ENCODE measurements at regions not wholly inside any gene's neighbourhood (a gene's known extent, or its start where the extent isn't known, plus 50 kb on each side); places are given as distances from the start of the nearest gene placed in this dataset.
"Not testable (repeated sequence)": the region's sequence is repeated elsewhere in the genome, so short reads cannot be mapped to it uniquely, and the experiment has no call there.

- DNase-seq (ENCODE audit: low read depth): no peak
Measured at GRCh38 chr6:135605278-135605790, 107.8 kb upstream of the AHI1 start.

DNA sequence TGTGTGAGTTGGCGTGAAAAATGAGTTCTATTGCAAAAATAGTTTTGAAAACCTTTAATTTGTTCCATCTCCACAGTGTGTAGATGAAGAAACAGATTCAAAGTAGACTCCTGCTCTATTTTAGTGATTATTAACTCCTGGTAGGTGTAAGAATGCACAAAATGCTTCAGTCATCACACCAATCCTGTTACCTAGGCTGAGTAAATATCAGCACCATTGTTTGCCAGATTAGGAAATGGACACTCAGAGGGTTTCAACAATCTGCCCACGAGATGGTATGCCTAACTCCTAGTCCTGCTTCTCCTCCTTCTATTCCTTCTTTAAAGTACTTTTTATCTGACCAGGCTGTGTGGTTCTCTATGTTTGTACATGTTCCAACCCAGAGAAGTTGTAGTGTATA lies 108.9 kb upstream of the AHI1 start:
- no peak for DNase-seq (ENCODE audit: low read depth)

- DNase-seq (ENCODE audit: low read depth): no peak
Measured at GRCh38 chr6:135608031-135608430, 110.5 kb upstream of the AHI1 start.

DNA sequence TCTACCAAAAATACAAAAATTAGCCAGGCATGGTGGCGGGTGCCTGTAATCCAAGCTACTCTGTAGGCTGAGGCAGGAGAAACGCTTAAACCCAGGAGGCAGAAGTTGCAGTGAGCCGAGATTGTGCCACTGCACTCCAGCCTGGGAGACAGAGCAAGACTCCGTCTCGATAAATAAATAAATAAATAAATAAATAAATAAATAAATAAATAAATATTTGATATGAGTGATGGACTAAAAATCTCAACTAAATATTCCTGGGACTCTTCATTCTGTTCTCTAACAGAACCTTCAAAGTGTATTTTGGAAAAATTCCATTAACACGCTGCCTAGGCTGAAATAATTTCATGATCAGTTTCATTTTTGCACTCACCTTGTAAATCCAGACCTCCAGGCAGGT lies 112.7 kb upstream of the AHI1 start:
- not testable (repeated sequence) for DNase-seq (ENCODE audit: low read depth)

DNA sequence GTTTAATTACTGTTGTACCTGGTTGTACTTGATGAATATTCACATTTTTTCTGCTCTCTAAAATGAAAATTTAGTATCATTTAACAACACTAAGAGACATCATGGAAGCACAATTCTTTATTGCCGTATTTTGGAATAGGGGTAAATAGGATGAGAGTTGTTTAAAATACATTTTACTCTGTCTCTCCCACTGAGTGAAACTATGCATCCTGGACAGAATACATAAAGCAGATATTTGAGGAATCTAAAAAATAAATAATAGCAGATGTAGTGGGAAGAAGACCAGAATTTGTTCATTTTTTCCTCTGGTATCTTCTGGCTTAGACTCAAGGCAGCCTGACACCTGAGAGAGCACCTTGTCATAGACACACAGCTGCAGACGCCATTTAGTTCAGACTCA lies 119.1 kb upstream of the AHI1 start:
- DNase-seq (ENCODE audit: low read depth): no peak

DNA sequence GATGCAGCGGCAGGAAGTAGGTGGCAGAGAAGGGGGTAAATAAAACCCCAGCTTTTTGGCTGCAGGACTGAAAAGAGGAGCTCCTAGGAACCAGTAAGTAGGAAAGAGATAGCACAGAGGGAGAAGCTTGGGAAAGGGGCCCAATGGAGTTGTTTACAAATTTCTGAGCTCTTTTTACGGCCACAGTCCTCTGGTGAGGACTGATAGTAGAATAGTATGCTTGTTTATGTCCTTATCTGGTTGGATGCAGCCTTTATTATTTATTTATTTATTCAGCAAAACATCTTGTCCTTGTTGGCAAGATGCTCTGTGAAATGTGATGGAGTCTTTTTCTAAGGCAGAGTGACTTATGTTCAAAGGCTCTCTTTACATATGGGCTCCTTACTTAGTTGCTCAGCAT lies 119.7 kb upstream of the AHI1 start:
- DNase-seq (ENCODE audit: low read depth): no peak

DNA sequence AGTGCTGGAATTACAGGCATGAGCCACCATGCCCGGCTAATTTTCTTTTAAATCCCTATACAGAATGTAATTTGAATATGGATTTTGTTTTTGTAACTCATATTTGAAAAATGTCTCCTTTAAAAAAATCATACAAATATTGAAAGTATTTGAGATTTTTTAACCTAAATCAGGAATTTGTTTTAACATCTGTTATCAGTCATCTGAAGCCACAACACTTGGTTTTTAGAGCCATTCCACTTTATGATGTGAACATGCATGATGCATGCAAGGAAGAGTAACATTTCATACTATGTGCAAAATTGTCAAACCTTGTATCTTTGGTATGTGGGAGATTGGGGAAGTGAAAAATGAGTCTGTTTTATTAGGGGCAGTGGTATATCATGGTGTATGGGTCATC lies 124.5 kb upstream of the AHI1 start:
- DNase-seq (ENCODE audit: low read depth): no peak

DNA sequence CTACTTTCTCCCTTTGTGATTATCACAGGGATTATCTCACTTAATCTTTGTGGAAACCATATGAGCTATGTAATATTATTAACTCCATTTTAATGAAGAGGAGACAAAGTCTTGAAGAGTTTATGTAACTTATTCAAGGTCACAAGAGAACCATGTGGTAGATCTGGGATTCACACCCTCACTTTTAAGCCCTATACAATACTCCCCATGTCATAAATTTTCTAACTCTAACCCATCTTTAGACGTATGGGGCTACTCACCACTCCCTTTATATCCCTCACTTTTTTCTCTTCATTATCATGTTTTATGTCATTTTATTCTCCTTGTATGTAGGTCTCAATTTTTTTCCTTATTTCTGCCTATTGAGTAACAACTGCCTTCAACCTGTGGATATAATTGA lies 126.4 kb upstream of the AHI1 start:
- DNase-seq (ENCODE audit: low read depth): no peak

- DNase-seq (ENCODE audit: low read depth): peak; percentile 38
Measured at GRCh38 chr6:135624402-135625295, 127.1 kb upstream of the AHI1 start.

GRCh38 chr6:135626001-135626400 lies 128.5 kb upstream of the AHI1 start:
- DNase-seq (ENCODE audit: low read depth): not testable (repeated sequence)

- no peak for DNase-seq (ENCODE audit: low read depth)
Measured at GRCh38 chr6:135627092-135627715, 129.7 kb upstream of the AHI1 start.

GRCh38 chr6:135630789-135631376 lies 133.3 kb upstream of the AHI1 start:
- DNase-seq (ENCODE audit: low read depth): no peak

- no peak for DNase-seq (ENCODE audit: low read depth)
Measured at GRCh38 chr6:135631821-135632220, 134.3 kb upstream of the AHI1 start.

GRCh38 chr6:135633573-135633972 lies 136.0 kb upstream of the AHI1 start:
- no peak for DNase-seq (ENCODE audit: low read depth)

DNA sequence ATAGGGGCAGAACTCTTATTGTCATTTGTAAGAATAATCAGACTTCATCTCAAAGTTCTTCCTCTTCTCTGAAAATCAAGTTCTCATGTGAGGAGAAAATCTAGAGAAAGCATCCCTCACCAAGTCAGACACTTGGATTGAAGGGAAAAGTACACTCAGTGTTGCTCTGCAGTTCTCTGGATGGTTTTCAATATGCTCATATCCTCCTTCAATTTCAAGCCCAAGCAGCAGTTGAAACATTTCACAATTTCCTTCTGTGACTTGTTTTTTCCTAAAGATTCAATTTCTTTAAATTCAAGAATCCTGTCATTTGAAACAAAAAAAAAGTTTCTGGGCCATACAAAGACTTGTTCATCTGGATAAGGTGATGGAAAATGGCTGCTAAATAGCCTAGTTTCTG lies 140.2 kb upstream of the AHI1 start:
- no peak for DNase-seq (ENCODE audit: low read depth)

DNA sequence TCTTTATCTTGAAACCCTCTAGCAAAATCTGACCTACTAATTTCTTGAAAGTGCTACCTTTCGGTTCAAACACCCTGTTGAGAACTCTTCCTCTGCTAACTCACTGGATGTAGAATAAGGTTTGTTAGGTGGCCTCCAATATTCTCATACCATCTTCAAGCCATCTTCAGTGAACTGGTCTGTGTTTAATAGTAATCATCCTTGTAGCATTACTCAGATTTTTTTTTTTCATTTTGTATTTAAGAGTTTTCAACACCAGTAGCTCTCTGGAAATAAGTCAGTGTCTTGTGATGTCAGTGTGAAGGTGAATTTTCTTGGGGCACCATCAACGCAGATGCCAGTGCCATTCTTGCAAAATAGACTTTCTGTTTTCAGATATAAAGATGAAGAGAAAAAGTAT lies 140.6 kb upstream of the AHI1 start:
- DNase-seq (ENCODE audit: low read depth): no peak

GRCh38 chr6:135640048-135640447 lies 142.5 kb upstream of the AHI1 start:
- DNase-seq (ENCODE audit: low read depth): no peak

DNA sequence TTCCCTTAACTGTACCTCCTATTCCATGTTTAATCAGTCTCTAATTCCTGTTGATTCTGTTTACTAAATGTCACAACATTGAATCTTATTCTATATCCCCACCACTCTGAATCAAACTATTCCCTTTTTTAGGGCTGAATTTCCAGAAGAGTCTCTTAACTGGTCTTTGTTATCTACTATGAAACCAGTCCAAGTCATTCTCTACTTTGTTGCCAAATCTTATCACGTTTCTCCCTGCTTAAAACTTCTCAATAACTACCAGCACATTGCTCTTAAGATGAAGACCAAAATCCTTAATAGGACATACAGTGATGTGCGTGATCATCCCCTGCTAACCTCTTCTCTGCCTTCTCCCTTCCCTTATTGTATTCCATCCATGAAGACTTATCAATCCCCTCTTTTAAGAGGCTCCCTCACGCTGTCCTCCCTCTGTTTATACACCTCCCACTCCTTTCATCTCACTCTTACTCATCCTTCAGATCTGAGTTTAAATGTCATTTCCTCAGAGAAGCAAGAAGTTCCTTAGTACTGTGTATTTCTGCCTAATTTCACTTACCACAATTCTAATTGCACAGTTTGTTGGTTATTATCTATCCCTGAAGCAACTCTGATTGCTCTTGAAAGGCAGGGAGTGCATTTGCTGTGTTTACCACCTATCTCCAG lies 143.0 kb upstream of the AHI1 start:
- no peak for DNase-seq (ENCODE audit: low read depth)

DNA sequence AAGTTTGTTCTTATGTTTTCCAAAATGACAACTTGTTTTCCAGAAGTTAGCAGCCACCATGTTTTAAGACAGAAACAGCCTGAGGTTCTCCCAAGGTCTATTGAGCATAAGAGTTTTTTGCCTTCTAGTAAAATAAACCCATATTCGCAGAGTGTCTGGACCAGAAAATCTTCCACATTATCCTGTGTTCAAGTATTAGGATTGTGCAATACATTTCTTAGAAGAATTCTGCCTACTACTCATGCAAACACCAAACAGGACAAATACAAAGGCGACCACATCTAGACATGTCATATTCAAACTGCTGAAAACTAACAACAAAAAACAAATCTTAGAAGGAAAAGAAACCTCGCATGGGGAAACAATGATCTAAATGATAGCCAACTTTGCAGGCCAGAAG lies 145.4 kb upstream of the AHI1 start:
- no peak for DNase-seq (ENCODE audit: low read depth)

DNA sequence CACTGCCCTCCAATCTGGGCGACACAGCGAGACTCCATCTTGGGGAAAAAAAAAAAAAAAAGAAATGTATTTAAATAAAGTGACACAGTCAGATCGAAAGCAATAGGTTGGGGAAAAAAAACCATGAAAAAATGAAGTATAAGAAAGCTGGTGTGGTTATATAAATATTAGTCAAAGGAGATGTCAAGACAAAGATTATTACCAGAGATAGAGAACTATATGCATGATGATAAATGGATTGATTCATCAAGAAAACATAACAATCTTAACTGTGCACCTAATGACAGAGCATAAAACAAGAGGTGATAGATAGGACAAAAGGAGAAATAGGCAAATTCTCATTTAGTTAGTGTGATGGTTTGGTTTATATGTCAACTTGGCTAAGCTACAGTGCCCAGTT lies 146.9 kb upstream of the AHI1 start:
- DNase-seq (ENCODE audit: low read depth): no peak

GRCh38 chr6:135647521-135647920 lies 150.0 kb upstream of the AHI1 start:
- DNase-seq (ENCODE audit: low read depth): no peak

GRCh38 chr6:135651964-135652755 lies 154.6 kb upstream of the AHI1 start:
- DNase-seq (ENCODE audit: low read depth): no peak
